HG03520 (cell line): ENCODE measurements at regions not wholly inside any gene's neighbourhood (a gene's known extent, or its start where the extent isn't known, plus 50 kb on each side); places are given as distances from the start of the nearest gene placed in this dataset.
"Not testable (repeated sequence)": the region's sequence is repeated elsewhere in the genome, so short reads cannot be mapped to it uniquely, and the experiment has no call there.

Experiments used
- ATAC-seq: cut with Tn5 transposase; IDR thresholded peaks from one replicate; pipeline ENCODE4 v1.9.1; 2021; ENCODE audit warnings: mild to moderate bottlenecking, moderate library complexity; ENCODE audit not compliant: unreplicated experiment

DNA sequence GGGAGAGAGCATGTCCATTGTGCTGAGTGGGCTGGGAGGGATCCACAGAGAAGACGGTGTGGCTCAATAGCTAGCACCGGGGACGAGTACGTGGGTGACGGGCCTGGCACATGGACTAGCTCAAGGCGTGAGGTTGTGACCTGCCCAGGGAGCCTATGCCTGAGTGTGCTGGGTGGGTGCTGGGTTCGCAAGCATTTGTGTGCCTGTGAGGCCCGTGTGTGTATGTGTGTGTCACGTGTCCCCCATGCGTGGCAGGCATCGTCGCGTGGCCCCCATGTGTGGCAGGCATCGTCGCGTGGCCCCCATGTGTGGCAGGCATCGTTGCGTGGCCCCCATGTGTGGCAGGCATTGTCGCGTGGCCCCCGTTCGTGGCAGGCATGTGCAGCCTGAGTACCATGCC lies 109.2 kb downstream of the TMEM121 start:
- no peak for ATAC-seq

DNA sequence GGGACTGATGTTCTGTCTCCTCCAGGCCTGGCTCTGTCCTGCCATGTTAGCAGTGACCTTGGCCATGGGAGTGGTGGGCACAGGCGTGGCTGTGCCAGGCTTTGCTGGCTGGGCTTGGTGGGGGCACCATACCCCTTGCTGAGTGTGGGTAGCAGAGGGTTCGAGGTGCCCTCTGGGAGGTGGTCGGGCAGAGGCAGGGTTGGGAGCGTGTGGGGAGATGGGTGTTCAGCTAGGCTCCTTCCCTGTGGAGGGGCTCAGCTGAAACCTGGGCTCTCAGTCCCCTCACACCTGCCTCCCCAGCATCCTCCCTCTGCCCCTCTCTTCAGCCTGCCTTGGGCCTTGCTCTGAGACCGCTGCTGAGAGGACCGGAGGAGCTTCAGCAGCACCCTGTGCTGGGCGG lies 109.6 kb downstream of the TMEM121 start:
- not testable (repeated sequence) for ATAC-seq

DNA sequence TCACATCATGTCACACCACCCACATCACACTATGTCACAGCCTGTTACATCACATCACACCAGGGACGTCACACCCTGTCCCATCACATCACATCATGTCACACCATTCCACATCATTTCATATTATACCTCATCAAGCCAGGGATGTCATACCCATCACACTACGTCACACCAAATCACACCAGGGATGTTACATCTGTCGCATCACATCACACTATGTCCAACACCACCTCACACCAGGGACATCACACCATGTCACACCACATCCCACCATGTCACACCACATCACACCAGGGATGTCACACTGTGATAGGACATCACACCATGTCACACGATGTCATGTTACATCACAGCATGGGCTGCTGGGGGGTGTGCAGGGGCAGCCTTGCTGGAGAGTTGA lies 110.6 kb downstream of the TMEM121 start:
- ATAC-seq = no peak

DNA sequence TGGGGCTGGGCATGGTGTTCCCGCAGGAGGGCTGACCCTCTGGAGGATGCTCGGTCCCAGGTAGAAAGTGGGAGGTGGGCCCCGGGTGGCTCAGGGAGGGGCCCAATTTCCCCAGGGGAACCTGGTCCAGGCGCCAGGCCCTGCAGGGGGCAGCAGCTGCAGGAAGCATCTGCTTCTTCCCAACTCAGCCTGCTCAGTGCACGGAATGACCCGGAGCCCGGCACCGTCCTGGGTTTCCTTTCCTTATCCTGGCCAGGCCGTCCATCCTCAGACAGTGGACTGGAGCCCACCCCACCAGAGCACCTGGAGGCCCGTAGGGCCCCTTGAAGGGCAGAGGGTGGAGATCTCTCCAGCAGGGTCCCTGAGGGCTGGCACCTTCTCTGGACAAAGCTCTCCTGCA lies 111.0 kb downstream of the TMEM121 start:
- ATAC-seq = not testable (repeated sequence)

DNA sequence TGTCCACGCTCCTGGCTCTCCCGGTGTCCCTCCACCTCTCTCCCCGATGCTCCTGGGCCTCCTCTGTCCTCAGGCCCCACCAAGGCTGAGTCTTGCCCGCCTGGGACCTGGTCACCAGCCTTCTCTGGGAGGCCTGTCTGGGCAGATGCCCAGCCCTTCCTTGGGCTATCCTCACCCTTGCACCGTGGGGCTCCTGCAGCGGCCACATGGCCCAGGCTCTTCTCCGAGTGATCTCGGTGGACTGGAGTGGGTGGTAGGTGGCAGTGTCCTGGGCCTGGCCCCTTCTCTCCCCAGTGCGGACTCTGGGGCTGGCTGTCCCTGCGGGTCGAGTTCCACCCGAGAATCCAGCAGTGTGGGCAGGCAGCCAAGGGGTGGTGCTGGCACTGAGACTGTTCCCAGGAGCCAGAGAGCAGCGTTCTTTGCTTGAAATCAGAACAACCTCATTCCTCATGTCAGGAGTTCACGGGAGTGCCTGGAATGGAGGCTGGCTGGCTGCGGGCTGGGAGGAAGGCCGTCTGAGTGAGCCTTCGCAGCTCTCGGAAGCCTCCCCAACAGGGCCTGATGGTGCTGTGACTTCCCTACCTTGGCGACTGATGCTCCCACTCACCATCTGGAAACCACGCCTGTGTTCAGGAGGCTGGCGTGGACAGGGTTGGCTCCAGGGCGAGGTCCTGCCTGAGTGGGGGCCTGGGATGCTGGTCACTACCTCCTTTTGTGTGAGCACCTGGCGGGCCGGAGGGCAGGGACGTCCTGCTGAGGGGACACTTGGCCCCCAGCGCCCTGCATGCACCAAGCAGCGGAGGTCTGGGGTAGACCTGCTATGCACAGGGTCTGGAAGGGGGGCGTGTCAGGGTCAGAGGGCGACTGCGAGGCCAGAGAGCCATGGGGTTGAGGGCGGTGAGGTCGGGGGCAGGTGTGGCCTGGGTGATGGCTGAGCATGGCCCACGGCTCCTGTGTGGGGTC lies 113.9 kb downstream of the TMEM121 start:
- not testable (repeated sequence) for ATAC-seq

DNA sequence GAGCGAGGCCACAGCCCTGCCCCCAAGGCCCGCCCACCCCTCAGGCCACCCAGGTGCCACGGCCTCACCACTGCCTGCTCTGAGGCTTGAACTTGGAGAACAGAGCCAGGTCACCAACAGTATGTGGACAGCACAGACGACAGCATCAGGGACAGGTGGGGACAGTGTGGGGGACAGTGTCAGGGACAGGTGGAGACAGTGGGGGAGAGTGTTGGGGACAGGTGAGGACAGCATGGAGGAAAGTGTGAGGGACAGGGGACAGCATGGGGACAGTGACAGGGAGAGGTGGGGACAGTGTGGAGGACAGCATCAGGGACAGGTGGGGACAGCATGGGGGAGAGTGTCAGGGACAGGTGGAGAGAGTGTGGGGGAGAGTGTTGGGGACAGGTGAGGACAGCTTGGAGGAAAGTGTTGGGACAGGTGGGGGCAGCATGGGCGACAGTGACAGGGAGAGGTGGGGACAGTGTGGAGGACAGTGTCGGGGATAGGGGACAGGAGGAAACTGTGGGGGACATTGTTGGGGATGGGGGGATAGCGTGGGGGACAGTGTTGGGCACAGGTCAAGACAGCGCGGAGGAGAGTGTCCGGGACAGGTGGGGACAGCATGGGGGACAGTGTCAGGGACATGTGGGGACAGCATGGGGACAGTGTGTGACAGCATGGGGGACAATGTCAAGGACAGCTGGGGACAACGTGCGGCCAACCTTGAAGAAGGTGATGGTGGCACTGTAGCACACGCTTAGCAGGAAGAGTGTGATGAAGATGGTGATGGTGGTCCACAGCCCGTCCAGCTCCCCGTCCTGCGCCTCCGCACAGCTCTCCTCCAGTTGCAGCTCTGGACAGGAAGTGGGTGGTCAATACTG lies 114.9 kb downstream of the TMEM121 start:
- ATAC-seq = no peak

DNA sequence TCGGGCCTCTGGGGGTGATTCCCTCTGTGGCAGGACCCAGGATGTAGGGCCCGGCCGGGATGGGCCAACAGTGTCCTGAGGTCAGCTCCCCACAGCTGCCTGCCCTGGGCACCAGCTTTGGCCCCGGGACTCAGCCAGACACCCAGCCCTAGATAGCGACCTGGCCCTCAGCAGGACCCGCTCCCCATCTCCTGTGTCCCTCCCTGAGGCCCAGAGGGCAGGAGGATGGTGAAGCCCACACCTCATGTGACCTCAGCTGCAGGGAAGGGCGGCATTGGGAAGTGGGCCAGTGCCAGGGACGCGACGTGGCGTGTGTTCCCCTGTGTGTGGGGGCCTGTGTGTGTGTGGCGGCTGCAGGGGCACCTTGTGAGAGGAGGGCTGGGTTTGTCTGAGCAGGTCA lies 115.6 kb downstream of the TMEM121 start:
- not testable (repeated sequence) for ATAC-seq

DNA sequence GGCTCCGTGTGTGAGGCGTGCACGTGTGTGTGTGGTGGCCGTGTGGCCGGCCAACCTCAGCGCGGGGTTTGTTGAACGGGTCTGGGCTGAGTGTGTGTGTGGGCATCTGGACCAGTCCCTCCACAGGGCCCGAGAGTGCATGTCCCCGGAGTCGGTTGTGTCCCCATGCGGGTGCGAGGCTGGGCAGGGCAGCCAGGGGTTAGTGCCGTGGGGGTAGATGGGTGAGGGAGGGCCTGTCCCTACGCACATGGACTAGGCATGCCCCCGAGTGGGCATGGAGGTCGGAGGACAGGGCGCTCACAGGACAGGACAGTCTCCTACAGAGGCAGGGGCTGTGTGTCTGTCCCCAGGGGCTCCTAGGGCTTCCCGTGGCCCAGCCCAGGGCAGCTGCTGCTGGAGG lies 116.1 kb downstream of the TMEM121 start:
- not testable (repeated sequence) for ATAC-seq

DNA sequence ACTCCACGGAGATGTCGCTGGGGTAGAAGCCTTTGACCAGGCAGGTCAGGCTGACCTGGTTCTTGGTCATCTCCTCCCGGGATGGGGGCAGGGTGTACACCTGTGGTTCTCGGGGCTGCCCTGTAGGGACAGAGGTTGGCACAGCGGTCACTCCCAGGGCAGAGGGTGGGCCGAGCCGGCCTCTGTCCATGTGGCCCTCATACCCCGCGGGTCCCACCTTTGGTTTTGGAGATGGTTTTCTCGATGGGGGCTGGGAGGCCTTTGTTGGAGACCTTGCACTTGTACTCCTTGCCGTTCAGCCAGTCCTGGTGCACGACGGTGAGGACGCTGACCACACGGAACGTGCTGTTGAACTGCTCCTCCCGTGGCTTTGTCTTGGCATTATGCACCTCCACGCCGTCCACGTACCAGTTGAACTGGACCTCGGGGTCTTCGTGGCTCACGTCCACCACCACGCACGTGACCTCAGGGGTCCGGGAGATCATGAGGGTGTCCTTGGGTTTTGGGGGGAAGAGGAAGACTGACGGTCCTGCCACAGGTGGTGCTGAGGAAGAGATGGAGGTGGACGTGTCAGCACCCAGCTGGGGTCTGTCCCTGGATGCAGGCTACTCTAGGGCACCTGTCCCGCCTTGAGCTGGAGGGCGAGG lies 117.1 kb downstream of the TMEM121 start:
- ATAC-seq = not testable (repeated sequence)

DNA sequence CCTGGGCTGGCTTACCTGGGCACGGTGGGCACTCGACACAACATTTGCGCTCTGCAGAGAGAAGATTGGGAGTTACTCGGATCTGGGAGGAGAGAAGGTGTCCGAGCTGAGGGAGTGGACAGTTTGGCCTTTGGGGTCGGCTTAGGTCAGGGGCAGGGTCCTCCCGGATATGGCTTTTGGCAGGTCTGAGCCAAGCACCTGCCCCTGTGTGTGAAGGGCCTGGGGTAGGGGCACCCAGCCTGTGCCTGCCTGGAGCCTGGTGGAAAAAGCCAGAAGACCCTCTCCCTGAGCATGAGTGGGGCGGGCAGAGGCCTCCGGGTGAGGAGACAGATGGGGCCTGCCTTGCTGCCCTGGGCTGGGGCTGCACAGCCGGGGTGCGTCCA lies 117.7 kb downstream of the TMEM121 start:
- not testable (repeated sequence) for ATAC-seq

DNA sequence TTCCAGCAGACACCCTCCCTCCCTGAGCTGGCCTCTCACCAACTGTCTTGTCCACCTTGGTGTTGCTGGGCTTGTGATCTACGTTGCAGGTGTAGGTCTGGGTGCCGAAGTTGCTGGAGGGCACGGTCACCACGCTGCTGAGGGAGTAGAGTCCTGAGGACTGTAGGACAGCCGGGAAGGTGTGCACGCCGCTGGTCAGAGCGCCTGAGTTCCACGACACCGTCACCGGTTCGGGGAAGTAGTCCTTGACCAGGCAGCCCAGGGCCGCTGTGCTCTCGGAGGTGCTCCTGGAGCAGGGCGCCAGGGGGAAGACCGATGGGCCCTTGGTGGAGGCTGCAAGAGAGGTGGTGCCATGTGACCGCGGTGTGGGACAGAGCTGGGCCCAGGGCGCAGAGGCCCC lies 118.1 kb downstream of the TMEM121 start:
- not testable (repeated sequence) for ATAC-seq

DNA sequence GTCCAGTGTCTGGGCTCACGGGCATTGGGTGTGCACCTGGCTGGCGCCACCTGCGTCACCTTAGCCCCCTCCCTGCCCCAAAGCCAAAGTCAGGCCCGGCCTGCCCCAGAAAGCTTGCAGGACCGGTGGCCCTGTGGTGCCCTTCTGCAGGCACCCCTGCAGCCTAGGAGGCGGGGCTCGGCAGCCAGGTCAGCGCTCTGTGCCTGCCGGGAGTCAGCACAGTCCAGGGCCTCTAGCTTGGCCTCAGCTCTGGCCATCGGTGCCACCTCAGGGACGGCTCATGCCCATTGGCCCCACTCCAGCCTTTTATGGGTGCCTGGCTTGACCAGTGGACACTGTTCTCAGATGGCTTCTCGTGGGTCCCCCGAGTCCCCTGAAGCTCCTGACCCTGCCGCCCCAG lies 118.5 kb downstream of the TMEM121 start:
- not testable (repeated sequence) for ATAC-seq

DNA sequence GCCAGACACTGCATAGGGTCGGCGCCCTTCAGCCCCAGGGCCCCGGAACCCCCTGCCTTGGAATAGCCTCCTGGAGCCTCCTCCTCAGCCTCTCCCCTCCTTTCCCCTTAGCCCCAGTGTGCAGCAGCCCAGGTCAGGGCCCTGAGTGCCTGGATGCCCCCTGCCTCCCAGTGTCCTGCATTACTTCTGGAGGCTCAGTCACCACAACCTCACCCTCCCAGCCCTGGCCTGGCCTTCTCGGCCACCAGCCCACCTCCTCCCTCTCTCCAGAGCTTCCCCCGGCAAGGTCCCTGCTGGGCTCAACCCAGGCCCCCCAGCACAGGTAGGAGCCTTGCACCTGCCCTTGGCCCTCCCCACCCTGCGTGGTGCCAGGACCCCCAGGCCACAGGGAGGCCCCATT lies 119.0 kb downstream of the TMEM121 start:
- not testable (repeated sequence) for ATAC-seq

DNA sequence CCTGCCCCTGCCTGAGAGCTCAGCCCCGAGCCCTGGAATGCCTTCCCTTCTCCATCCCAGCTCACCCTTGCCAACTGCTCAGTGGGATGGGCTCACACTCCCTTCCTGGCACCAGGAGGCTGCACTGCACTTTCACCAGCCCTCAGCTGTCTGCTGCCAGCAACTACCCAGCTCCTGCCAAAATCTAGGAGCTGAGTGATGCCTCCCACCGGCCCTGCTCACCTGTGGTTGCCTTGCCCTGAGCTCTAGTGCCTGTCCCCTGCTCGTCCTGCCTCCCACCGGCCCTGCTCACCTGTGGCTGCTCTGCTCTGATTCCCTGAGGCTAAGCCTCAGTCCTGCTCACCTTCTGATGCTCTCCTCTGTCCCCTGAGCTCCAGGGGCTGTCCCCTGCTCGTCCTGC lies 119.8 kb downstream of the TMEM121 start:
- no peak for ATAC-seq

DNA sequence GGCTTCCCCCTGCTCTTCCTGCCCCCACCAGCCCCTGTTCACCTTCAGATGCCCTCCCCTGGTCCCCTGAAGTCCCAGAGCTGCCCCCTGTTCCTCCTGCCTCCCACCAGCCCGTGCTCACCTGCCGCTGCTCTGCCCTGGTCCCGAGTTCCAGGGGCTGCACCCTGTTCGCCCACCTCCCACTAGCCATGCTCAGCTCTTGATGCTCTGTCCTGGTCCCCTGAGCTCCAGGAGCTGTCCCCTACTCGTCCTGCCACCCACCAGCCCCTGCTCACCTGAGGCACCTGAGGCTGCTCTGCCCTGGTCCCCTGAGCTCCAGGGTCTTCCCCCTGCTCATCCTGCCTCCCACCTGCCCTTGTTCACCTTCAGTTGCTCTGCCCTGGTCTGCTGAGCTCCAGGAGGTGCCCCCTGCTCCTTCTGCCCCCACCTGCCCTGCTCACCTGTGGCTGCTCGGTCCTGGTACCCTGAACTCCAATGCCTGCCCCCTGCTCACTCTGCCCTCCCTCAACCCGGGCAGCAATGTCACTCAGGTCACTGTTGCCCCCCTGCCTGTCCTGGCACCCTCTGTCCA lies 120.4 kb downstream of the TMEM121 start:
- ATAC-seq = not testable (repeated sequence)

DNA sequence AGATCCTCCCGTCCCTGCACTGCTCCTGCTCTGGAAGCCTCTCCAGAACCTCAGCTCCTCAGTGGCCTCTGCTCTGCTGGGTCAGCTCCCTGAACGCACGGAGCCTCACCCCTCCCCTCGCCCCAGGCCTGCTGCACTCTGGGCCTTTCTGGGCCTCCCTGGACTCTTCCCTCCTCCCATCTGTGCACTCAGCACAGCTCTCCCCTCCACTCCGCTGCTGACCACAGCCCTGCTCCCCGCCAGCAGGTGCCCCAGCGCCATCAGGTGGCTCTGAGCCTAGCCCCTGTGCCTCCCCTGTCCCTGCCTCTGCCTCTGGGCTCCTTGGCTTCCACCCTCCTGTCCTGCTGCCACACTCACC lies 121.0 kb downstream of the TMEM121 start:
- ATAC-seq = not testable (repeated sequence)

DNA sequence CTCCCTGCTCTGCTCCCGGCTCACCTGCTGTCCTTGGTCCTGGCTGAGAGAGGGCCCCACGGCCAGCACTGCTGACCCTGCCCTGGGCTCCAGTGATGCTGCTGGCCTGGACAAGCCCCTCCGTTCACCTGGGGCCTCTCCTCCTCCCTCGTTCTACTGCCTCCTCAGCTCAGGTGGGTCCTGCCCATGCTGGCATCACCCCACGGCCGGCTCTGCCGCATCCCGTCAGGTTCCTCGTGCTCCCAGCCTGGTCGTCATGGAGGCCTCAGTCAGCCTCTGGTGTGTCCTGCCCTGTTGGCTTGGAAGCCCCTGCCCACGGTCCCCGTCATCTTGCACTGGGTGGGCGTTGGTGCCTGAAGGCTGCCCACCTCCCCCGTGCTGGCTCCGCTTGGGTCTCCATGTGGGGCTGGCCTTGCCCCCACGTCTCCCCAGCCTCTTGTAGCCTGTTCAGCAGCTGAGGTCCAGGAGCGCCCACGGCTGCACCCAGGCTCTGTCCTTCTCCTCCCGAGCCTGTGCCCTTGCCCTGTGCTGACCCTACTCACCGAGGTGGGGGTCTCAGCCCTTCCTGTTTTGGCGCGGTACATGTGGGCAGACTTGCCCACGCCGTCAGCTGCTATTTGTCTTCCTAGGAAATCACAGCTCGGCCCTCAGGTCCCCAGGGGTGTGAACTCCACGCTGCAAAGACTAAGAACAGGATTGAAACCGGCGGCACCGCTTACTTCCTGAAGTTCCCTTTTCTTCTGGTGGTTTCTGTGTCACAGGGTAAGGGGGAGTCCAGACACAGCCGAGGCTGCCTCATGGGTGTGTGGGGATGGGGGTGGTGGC lies 121.6 kb downstream of the TMEM121 start:
- ATAC-seq = no peak

DNA sequence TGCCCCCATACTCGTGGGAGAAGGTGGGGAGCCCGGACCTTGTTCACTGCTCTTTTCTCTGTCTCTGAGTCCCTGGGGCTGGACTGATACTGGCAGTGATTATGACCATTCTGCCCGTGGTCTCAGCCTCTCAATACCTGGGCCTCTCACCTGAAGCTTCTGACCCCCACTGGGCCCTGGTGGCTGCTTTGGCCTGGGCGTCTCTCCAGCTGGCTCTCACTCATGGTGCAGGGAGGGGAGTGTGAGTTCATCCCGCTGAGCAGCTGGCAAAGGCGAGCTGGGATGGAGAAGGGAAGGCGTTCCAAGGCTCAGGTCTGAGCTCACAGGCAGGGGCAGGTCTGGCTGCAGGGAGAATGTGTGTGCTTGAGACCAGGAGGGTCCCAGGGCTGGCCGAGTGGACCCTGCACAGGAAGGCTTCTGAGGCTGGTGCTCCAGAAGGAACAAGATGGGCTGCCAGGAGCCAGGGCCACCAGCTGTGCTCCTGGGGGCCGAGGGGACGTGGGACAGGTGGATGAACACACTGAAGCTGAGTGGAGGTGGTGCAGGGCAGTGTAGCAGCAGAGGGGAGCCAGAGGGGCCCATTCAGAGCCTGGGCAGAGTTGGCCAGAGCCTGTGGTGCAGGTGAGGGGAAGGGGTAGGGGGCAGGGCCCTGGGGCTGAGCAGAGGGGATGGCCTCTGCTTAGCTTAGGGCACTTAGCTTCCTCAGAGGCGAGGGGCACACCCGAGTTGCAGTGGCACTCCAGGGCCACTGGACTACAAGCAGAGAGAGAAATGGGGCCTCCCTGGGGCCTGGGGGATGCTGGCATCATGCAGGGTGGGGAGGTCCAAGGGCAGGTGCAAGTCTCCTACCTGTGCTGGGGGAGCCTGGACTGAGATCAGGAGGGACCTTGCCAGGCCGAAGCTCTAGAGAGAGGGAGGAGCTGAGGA lies 122.5 kb downstream of the TMEM121 start:
- ATAC-seq = not testable (repeated sequence)

DNA sequence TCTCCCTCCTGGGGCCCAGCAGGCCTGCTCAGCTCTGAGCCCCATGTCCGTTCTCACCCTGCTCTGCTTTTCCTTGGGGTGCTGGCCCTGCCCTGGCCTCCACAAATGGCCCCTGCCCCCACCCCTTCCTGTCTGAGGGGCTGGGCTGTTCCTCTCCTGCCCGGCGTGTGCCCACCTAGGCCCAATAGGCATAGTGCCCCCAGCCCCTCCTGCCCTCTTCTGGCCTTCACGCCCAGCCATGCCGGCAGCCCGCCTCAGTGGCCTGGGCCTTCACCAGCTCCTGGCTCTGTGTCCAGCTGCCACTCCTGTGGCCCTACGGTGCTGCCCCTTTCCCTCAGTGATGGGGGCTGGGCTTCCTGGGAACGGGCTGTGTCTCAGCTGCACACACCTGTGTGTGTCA lies 125.9 kb downstream of the TMEM121 start:
- not testable (repeated sequence) for ATAC-seq
